A549 (cell line): ENCODE measurements at regions not wholly inside any gene's neighbourhood (a gene's known extent, or its start where the extent isn't known, plus 50 kb on each side); places are given as distances from the start of the nearest gene placed in this dataset.

Experiments
- CTCF ChIP-seq: fragments of >200 bp; sonication (Bioruptor Twin); formaldehyde crosslinking; IDR thresholded peaks from 3 replicates; pipeline ENCODE4 v1.5.1; 2016
- EP300 ChIP-seq, 2 experiments: fragments of >200 bp; sonication (Bioruptor Twin); formaldehyde crosslinking; IDR thresholded peaks; 2 replicates in 1 of 2; 3 replicates in 1 of 2; pipeline ENCODE4 v1.6.1; 2016 to 2017
- HMGXB4 ChIP-seq: fragments of 250-450 bp; sonication (Bioruptor Pico); IDR thresholded peaks from 2 replicates; pipeline ENCODE4 v1.5.0; 2021; ENCODE audit warnings: mild to moderate bottlenecking, moderate library complexity, borderline replicate concordance
- HOXB5 ChIP-seq: fragments of 250-450 bp; sonication (Bioruptor Pico); IDR thresholded peaks from 2 replicates; pipeline ENCODE4 v1.5.0; 2020; ENCODE audit warnings: mild to moderate bottlenecking, moderate library complexity
- JUNB ChIP-seq: fragments of >200 bp; sonication (Bioruptor Twin); formaldehyde crosslinking; IDR thresholded peaks from 2 replicates; pipeline ENCODE4 v1.6.1; 2016
- MAFK ChIP-seq: fragments of 450-650 bp; IDR thresholded peaks from 2 replicates; pipeline ENCODE4 v1.6.1; 2014; ENCODE audit not compliant: partially characterized antibody
- MAX ChIP-seq: IDR thresholded peaks from 2 replicates; pipeline ENCODE4 v1.6.1; 2012
- NFE2L2 ChIP-seq: fragments of 150-350 bp; conservative IDR thresholded peaks from 2 replicates; pipeline ENCODE4 v1.6.1; 2014; ENCODE audit warnings: low read length
- NR3C1 ChIP-seq: fragments of >200 bp; sonication (Bioruptor Twin); formaldehyde crosslinking; IDR thresholded peaks from 3 replicates; pipeline ENCODE4 v1.6.1; 2017
- POLR2A ChIP-seq: IDR thresholded peaks from 2 replicates; pipeline ENCODE4 v1.6.1; 2012; ENCODE audit warnings: mild to moderate bottlenecking, low read length
- RCOR1 ChIP-seq: fragments of 150-350 bp; IDR thresholded peaks from 2 replicates; pipeline ENCODE4 v1.6.1; 2014; ENCODE audit warnings: antibody characterized with exemption, low read length, low read depth
- RNF2 ChIP-seq: fragments of 200-600 bp; sonication (generic); IDR thresholded peaks from 2 replicates; pipeline ENCODE4 v1.6.1; 2016; ENCODE audit warnings: low read depth, mild to moderate bottlenecking, antibody characterized with exemption, moderate library complexity, borderline replicate concordance
- SMC3 ChIP-seq: fragments of >200 bp; sonication (Bioruptor Twin); formaldehyde crosslinking; IDR thresholded peaks from 3 replicates; pipeline ENCODE4 v1.6.1; 2018; ENCODE audit warnings: inconsistent platforms
- USF2 ChIP-seq: fragments of 450-650 bp; IDR thresholded peaks from 2 replicates; pipeline ENCODE4 v1.6.1; 2014; ENCODE audit warnings: antibody characterized with exemption

GRCh38 chr2:125850541-125850940 is 805.4 kb upstream of the GYPC start:
- TF ChIP-seq CTCF (no peak), MAX (no peak), RNF2 (no peak), RCOR1 (no peak), POLR2A (no peak), JUNB (no peak), USF2 (no peak), SMC3 (no peak), NFE2L2 (no peak), EP300 (IDR thresholded peaks at IDR 0.05) (no peak), HMGXB4 (CRISPR knock-in tag) (no peak), HOXB5 (CRISPR knock-in tag) (no peak), MAFK (no peak), NR3C1 (no peak)
